B cell (primary cell): ENCODE measurements at regions not wholly inside any gene's neighbourhood (a gene's known extent, or its start where the extent isn't known, plus 50 kb on each side); places are given as distances from the start of the nearest gene placed in this dataset.

ENCODE experiments used
- ATAC-seq: fragments of 200-7000 bp; cut with Tn5 transposase; one replicate; pipeline ENCODE4 v1.10.0; 2021; ENCODE audit warnings: low read depth, mild to moderate bottlenecking, moderate number of reproducible peaks, moderate library complexity
- CTCF ChIA-PET: fragments of 350-600 bp; sonication (Branson Sonifier 250); formaldehyde crosslinking; loops from one replicate; lab custom pipeline; 2021; ENCODE audit warnings: antibody characterized with exemption, inconsistent platforms; lab: Charles Lee
- POLR2A ChIA-PET: fragments of 350-600 bp; sonication (Branson Sonifier 250); formaldehyde crosslinking; loops from one replicate; lab custom pipeline; 2021; ENCODE audit warnings: antibody characterized with exemption; lab: Charles Lee
- DNase-seq: peaks from one replicate; pipeline ENCODE4 v3.0.0; 2013
- H2AFZ ChIP-seq: 2 replicates; pipeline ENCODE4 v1.6.1; 2012; ENCODE audit warnings: mild to moderate bottlenecking, low read depth, low read length; ENCODE audit not compliant: insufficient read depth, poor library complexity, severe bottlenecking
- H3K27ac ChIP-seq, 2 donors: 1 replicate in 1 of 2; 2 replicates in 1 of 2; pipeline ENCODE4 v1.5.1; 2012 to 2013; ENCODE audit warnings: low read length in 2 of 2, mild to moderate bottlenecking in 2 of 2, moderate library complexity in 1 of 2
- H3K27me3 ChIP-seq, 4 experiments: fragments of 200-600 bp in 1 of 4; sonication (generic) in 1 of 4; replicated peaks in 1 of 4; 1 replicate in 2 of 4; 2 replicates in 2 of 4; pipeline versions ENCODE4 v1.6.1 to v1.7.0; 2013 to 2016; ENCODE audit warnings: low read length in 3 of 4, mild to moderate bottlenecking in 2 of 4, mixed read lengths in 1 of 4, moderate library complexity in 1 of 4; ENCODE audit not compliant: insufficient read depth in 4 of 4, control insufficient read depth in 3 of 4; ENCODE audit errors: control extremely low read depth in 1 of 4
- H3K36me3 ChIP-seq, 2 experiments: replicated peaks in 1 of 2; 1 replicate in 1 of 2; 2 replicates in 1 of 2; pipeline versions ENCODE4 v1.6.1 to v1.7.1; 2013; ENCODE audit warnings: low read length in 1 of 2; ENCODE audit not compliant: insufficient read depth in 2 of 2, control insufficient read depth in 1 of 2; ENCODE audit errors: control extremely low read depth in 1 of 2, extremely low read depth in 1 of 2
- H3K4me1 ChIP-seq, 2 donors: fragments of 200-600 bp in 1 of 2; sonication (generic) in 1 of 2; 1 replicate in 1 of 2; 2 replicates in 1 of 2; pipeline versions ENCODE4 v1.5.1 to v1.6.1; 2013 to 2017; ENCODE audit warnings: low read length in 2 of 2; ENCODE audit not compliant: control insufficient read depth in 2 of 2, insufficient read depth in 2 of 2
- H3K4me2 ChIP-seq: replicated peaks from 2 replicates; pipeline ENCODE3; 2012; ENCODE audit warnings: mild to moderate bottlenecking, low read depth, low read length; ENCODE audit not compliant: poor library complexity, severe bottlenecking
- H3K4me3 ChIP-seq, 5 experiments: fragments of 200-600 bp in 1 of 5; sonication (generic) in 1 of 5; 1 replicate in 3 of 5; 2 replicates in 2 of 5; pipeline versions ENCODE4 v1.5.1 to v1.7.0; 2011 to 2016; ENCODE audit warnings: low read length in 4 of 5, mild to moderate bottlenecking in 4 of 5, low read depth in 2 of 5, control low read depth in 1 of 5, moderate library complexity in 1 of 5; ENCODE audit not compliant: insufficient read depth in 1 of 5; ENCODE audit errors: control extremely low read depth in 1 of 5, extremely low read depth in 1 of 5
- H3K79me2 ChIP-seq: fragments of 200-600 bp; sonication (generic); one replicate; pipeline ENCODE4 v1.6.0; 2016; ENCODE audit warnings: low read length; ENCODE audit not compliant: control insufficient read depth, insufficient read depth
- H3K9ac ChIP-seq: fragments of 200-600 bp; sonication (generic); 2 replicates; pipeline ENCODE4 v1.6.1; 2017; ENCODE audit warnings: mild to moderate bottlenecking, low read length, moderate library complexity
- H3K9me3 ChIP-seq, 3 donors: one replicate each; pipeline versions ENCODE4 v1.6.1 to v1.7.1; 2013; ENCODE audit warnings: low read length in 2 of 3; ENCODE audit not compliant: control insufficient read depth in 2 of 3, insufficient read depth in 1 of 3; ENCODE audit errors: control extremely low read depth in 1 of 3
- H4K20me1 ChIP-seq: 2 replicates; pipeline ENCODE4 v1.6.0; 2012; ENCODE audit warnings: mild to moderate bottlenecking, low read length; ENCODE audit not compliant: insufficient read depth, control insufficient read depth, poor library complexity, severe bottlenecking
- H3K27ac Mint-ChIP-seq: one replicate; pipeline ENCODE4 v1.8.0; 2021; ENCODE audit warnings: mixed read lengths
- H3K27me3 Mint-ChIP-seq: one replicate; pipeline ENCODE4 v1.8.0; 2021; ENCODE audit warnings: mixed read lengths
- H3K4me1 Mint-ChIP-seq: one replicate; pipeline ENCODE4 v1.8.0; 2021; ENCODE audit warnings: mixed read lengths
- H3K4me3 Mint-ChIP-seq: one replicate; pipeline ENCODE4 v1.8.0; 2021; ENCODE audit warnings: mixed read lengths
- H3K9me3 Mint-ChIP-seq: one replicate; pipeline ENCODE4 v1.8.0; 2022; ENCODE audit warnings: mixed read lengths; ENCODE audit not compliant: insufficient read depth
- CTCF ChIP-seq: fragments of 200-600 bp; IDR thresholded peaks from one replicate; pipeline ENCODE4 v1.8.0; 2022; ENCODE audit warnings: antibody characterized with exemption, mild to moderate bottlenecking
- EZH2 ChIP-seq: IDR thresholded peaks from 2 replicates; pipeline ENCODE4 v1.6.1; 2012; ENCODE audit warnings: borderline replicate concordance, low read depth, mild to moderate bottlenecking, moderate library complexity, low read length; ENCODE audit not compliant: insufficient read depth, poor library complexity, severe bottlenecking
- WGBS: methylation state at CpG from one replicate; pipeline ENCODE4 v1.1.5; 2013; ENCODE audit warnings: missing lambda C conversion rate; ENCODE audit not compliant: insufficient coverage; 5-methylcytosine and 5-hydroxymethylcytosine counted together
- intact Hi-C: fragments of 100-400 bp; cut with micrococcal nuclease; formaldehyde crosslinking; loops from one replicate; pipeline ENCODE4 v1.10.0; 2022

- TF ChIP-seq CTCF, result no peak
- TF ChIP-seq EZH2, result no peak
- CTCF ChIA-PET, result interaction anchor here (0.5 to 1.2 kb wide), 2 partner anchors 12 to 1994 kb away, joined by 3 to 4 read pairs; no protein-coding TSS in a partner anchor
Measured at GRCh38 chr5:155140646-155141045, 127.1 kb downstream of the KIF4B start.

DNA sequence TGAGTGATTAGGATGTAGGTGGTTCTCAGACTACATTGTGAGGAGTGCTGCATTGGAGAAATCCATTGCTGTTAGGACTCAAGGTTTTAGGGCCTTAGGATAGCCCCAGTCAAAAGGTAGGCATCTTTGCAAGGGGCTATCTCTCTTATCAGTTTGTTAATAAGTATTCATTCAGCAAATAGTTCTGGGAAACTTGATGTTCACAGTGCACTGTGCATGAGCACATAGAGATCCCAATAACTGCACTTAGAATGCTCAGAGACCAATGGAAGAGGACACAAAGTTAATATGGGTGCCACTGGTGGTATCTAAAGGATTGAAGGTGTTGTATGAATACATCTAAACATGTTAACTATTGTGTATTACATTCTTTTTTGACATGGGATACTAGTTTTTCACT, 131.4 kb downstream of the KIF4B start:
- Mint-ChIP-seq H3K4me1 (no peaks in the 10 kb centered on the region), H3K9me3 (no peaks in the 10 kb centered on the region), H3K27ac (no peak overlapping the region), H3K27me3 (peaks cover 7% of the 10 kb centered on the region), H3K4me3 (no peak overlapping the region)
- Histone ChIP-seq H3K9ac (no peak overlapping the region), H2AFZ (no peak overlapping the region), H3K27me3 (no peaks in the 10 kb centered on the region), H3K4me3 (no peak overlapping the region), H4K20me1 (no peaks in the 10 kb centered on the region), H3K4me2 (no peak overlapping the region), H3K4me1 (no peaks in the 10 kb centered on the region), H3K79me2 (no peaks in the 10 kb centered on the region), H3K27ac (no peak overlapping the region), H3K9me3 (no peaks in the 10 kb centered on the region), H3K36me3 (no peaks in the 10 kb centered on the region)
- ChIA-PET POLR2A (no interaction called here), CTCF (no interaction called here)
- no peak for ATAC-seq
- intact Hi-C loops, result loop anchor here (5.0 kb wide), 1 partner anchor 678 kb away; no protein-coding TSS in a partner anchor
- TF ChIP-seq CTCF (no peak), EZH2 (no peak)
- no peak for DNase-seq

More at GRCh38 chr5:155140646-155141045, 127.1 kb downstream of the KIF4B start:
- DNase-seq, result no peak
- Histone ChIP-seq H3K4me3 (no peak overlapping the region), H4K20me1 (no peaks in the 10 kb centered on the region), H3K4me2 (no peak overlapping the region), H3K9ac (no peak overlapping the region), H3K9me3 (no peaks in the 10 kb centered on the region), H3K27ac (no peak overlapping the region), H3K79me2 (no peaks in the 10 kb centered on the region), H3K36me3 (no peaks in the 10 kb centered on the region), H3K27me3 (peaks cover 0 to 7% (median 5%) of the 10 kb centered on the region in 4 experiments), H3K4me1 (no peaks in the 10 kb centered on the region), H2AFZ (no peak overlapping the region)
- no peaks in the 10 kb centered on the region for H3K4me1 Mint-ChIP-seq
- no peaks in the 10 kb centered on the region for H3K9me3 Mint-ChIP-seq
- H3K4me3 Mint-ChIP-seq, result no peak overlapping the region
- no peak overlapping the region for H3K27ac Mint-ChIP-seq
- ATAC-seq, result no peak
- peaks cover 32% of the 10 kb centered on the region for H3K27me3 Mint-ChIP-seq
- WGBS, result no CpG with 5 or more reads among the region's 5 CpGs
- intact Hi-C loops, result no loop called here
- POLR2A ChIA-PET, result no interaction called here
